Upper lobe of left lung (tissue), 4 donors: ENCODE measurements at regions not wholly inside any gene's neighbourhood (a gene's known extent, or its start where the extent isn't known, plus 50 kb on each side); places are given as distances from the start of the nearest gene placed in this dataset.

Experiments used
- CTCF ChIP-seq, 6 experiments: fragments of 450-650 bp in 4 of 6; fragments of 200-600 bp in 2 of 6; sonication (generic) in 2 of 6; IDR thresholded peaks; one replicate each; pipeline ENCODE4 v1.5.1; 2016 to 2019; ENCODE audit warnings: antibody characterized with exemption in 6 of 6
- EP300 ChIP-seq, 4 donors: sonication (generic); formaldehyde crosslinking; IDR thresholded peaks; one replicate each; pipeline ENCODE4 v1.5.1; 2017; ENCODE audit warnings: antibody characterized with exemption in 4 of 4, control low read depth in 2 of 4
- POLR2A ChIP-seq, 4 donors: fragments of 450-650 bp; IDR thresholded peaks; one replicate each; pipeline ENCODE4 v1.5.1; 2016 to 2017; ENCODE audit warnings: antibody characterized with exemption in 4 of 4, mild to moderate bottlenecking in 2 of 4
- POLR2AphosphoS5 ChIP-seq, 2 donors: sonication (generic); formaldehyde crosslinking; IDR thresholded peaks; one replicate each; pipeline ENCODE4 v1.5.1; 2017; ENCODE audit warnings: antibody characterized with exemption in 2 of 2

- TF ChIP-seq CTCF (IDR thresholded peaks at IDR 0.05) = no peak
- TF ChIP-seq POLR2AphosphoS5 (IDR thresholded peaks at IDR 0.05) = no peak
- TF ChIP-seq POLR2A (IDR thresholded peaks at IDR 0.05) = no peak
- TF ChIP-seq EP300 (IDR thresholded peaks at IDR 0.05) = no peak
These were observed 219.7 kb upstream of the PKDCC start for GRCh38 chr2:41828052-41828643.
